ENCODE measurements at regions not wholly inside any gene's neighbourhood (a gene's known extent, or its start where the extent isn't known, plus 50 kb on each side); places are given as distances from the start of the nearest gene placed in this dataset.

GRCh38 chr16:89040861-89041570 is 52.6 kb upstream of the ACSF3 start:
- TF ChIP-seq POLR2AphosphoS5 (IDR thresholded peaks at IDR 0.05; ENCODE audit: low read depth, low read length) (no peak), REST (IDR thresholded peaks at IDR 0.05; ENCODE audit: insufficient read depth in 1 of 2, low read depth in 2 of 2, low read length in 2 of 2) (no peak), SIN3A (IDR thresholded peaks at IDR 0.05; ENCODE audit: borderline replicate concordance, insufficient read depth, low read length) (no peak), FOXP2 (optimal IDR thresholded peaks at IDR 0.05; ENCODE audit: borderline replicate concordance, extremely low read depth, extremely low read length, insufficient read depth) (no peak)

GRCh38 chr16:89041571-89042481 is 51.8 kb upstream of the ACSF3 start:
- TF ChIP-seq FOXP2 (optimal IDR thresholded peaks at IDR 0.05; ENCODE audit: borderline replicate concordance, extremely low read depth, extremely low read length, insufficient read depth): no peak
- TF ChIP-seq POLR2AphosphoS5 (IDR thresholded peaks at IDR 0.05; ENCODE audit: low read depth, low read length): no peak
- no peak for TF ChIP-seq TAF1 (IDR thresholded peaks at IDR 0.05; ENCODE audit: borderline replicate concordance, insufficient read depth, low read length)
- no peak for TF ChIP-seq SIN3A (IDR thresholded peaks at IDR 0.05; ENCODE audit: borderline replicate concordance, insufficient read depth, low read length)
- no peak for TF ChIP-seq REST (IDR thresholded peaks at IDR 0.05; ENCODE audit: insufficient read depth in 1 of 2, low read depth in 2 of 2, low read length in 2 of 2)

- TF ChIP-seq SIN3A (IDR thresholded peaks at IDR 0.05; ENCODE audit: borderline replicate concordance, insufficient read depth, low read length): no peak
- TF ChIP-seq POLR2AphosphoS5 (IDR thresholded peaks at IDR 0.05; ENCODE audit: low read depth, low read length): no peak
- no peak for TF ChIP-seq REST (IDR thresholded peaks at IDR 0.05; ENCODE audit: insufficient read depth in 1 of 2, low read depth in 2 of 2, low read length in 2 of 2)
- TF ChIP-seq TAF1 (IDR thresholded peaks at IDR 0.05; ENCODE audit: borderline replicate concordance, insufficient read depth, low read length): no peak
- TF ChIP-seq FOXP2 (optimal IDR thresholded peaks at IDR 0.05; ENCODE audit: borderline replicate concordance, extremely low read depth, extremely low read length, insufficient read depth): no peak
Measured at GRCh38 chr16:89042711-89043551, 50.7 kb upstream of the ACSF3 start.

- TF ChIP-seq POLR2AphosphoS5 (IDR thresholded peaks at IDR 0.05; ENCODE audit: low read depth, low read length) (no peak), SIN3A (IDR thresholded peaks at IDR 0.05; ENCODE audit: borderline replicate concordance, insufficient read depth, low read length) (no peak), TAF1 (IDR thresholded peaks at IDR 0.05; ENCODE audit: borderline replicate concordance, insufficient read depth, low read length) (no peak), REST (IDR thresholded peaks at IDR 0.05; ENCODE audit: insufficient read depth in 1 of 2, low read depth in 2 of 2, low read length in 2 of 2) (no peak)
Measured at GRCh38 chr16:89043636-89044417, 49.8 kb upstream of the ACSF3 start.

Measured in PFSK-1 (cell line).